NOMO-1 treated with dmso at 0.1 percent for 144 hours (cell line): ENCODE measurements at regions not wholly inside any gene's neighbourhood (a gene's known extent, or its start where the extent isn't known, plus 50 kb on each side); places are given as distances from the start of the nearest gene placed in this dataset.

Experiments
- DNase-seq: peaks from one replicate; lab custom pipeline; 2025; ENCODE audit not compliant: unreplicated experiment; lab: John Stamatoyannopoulos, UW

DNA sequence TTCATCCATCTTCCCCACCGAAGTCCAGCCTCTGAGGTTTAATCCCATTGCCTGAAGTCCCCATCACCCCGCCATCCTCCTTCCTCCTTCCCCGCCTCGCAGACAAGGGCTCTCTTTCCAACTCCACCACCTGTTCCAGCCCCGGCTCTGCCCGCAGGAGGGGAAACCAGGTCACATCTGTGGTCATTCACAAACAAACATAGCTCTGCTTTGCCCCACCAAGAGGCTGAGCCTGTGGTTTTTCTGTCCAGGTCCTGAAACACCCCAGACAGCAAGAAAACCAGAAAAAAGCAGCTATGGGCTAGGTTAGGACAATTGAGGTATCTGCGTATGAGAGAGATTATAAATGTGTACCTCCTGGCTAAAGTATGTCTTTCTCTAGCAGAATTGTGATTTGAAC is 144.7 kb downstream of the GLI2 start:
- no peak for DNase-seq

DNA sequence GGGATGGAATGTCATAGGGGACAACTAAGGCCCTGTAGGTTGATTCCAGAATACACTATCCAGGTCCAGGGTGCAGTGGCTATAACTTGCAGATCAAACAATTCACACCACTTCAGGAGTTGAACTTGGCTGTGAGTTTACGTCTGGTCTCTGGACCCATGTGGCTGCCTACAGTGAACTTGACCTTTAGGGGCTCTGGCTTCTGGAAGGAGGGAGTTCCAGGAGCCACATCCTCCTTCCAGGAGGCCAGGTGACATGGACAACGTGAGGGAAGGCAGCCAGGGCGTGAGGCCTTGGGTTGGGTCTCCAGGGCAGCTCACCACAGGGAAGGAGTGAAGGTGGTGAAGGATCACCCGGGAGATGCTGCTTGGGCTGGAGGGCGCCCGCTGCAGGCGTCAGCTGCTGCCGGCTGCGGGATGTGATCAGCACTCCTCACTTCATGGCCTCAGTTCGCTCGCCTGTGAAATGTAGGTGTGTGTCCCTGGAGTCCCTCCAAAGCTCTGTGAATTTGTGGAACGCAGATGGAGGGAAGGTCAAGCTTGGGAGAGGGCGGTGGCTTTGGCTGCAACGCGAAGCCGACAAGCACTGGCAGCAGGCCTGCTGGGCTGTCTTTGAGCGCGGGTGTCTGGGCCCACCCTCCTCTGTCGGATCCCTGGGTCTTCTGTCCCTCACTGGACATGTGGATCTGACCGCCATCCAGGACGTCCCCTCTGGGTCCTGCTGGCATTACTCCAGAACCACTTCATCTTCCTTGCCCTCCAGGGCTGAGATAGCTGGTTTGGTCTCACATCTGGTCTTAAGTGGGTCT is 146.5 kb downstream of the GLI2 start:
- no peak for DNase-seq

DNA sequence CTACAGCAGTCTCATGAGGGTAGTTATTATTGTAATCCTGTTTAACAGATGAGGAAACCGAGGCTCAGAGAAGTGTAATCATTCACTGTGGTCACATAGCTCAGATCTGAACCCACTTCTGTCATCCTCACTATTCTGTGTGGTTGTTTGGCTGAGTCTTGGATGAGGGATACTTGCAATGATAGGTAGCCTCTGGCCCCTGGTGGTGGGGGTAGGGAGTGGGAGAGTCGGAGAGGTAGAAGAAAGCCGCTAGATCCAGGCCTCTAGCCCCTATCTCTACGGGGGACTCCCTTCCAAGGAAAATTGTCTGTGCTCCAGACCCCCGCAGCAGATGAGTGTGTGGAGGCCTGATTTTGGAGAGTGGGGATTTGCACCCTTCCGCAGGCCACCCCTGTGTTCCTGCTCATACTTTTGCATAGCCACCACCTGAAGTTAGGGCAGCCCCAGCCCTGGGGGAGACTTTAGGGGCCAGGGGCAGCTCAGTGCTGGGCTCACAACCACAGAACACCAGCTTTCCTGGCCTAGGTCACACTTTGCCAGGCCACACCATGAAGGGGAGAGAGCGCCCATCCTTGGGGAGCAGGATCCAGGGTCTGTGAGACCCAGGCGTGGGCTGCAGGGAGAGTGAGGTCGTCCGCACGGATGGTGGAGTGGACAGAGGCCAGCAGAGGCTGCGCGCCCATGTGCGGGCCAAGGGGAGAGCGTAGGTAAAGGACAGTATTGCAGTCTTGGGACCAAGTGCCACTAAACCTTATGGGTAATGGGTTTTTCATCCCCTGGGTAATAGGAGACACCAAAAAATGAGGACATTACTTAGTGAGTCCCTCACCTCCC is 148.2 kb downstream of the GLI2 start:
- no peak for DNase-seq

DNA sequence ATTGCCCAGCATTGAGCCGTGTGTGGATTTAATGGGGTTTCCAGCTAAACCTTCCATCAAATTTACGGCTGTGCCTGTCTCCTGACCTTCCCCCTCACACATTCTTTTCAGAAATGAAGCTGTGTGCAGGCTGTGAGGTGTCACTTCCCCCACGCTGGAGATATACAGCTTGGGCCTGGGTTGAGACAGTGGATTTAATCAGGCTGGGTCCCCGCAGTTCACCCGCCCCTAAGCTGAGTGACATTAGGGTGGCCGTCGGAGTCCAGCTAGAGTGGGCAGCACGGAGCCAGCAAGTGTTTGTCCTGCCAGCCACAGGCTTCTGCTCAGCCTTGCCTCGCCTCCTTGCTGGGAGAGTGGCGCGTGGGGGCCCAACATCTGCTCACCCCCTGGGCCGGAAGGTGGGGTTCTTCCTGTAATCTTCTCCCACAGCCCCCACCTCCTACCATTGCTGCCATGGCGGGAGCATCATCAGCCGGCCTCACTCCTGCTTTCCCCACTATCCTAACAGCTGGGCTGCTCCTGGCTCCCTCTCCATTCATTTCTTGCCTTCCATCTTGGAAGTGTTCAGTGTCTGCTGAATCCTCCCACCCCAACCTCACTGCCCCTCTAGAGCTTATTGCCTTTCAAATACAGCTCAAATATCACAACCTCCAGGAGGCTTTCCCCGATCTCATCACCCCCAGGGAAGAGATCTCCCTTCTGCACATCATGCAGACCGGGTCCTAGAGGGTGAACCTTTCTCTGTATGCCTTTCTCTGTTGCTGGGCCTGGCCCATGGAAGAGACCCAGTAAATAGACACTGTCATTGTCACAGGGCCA is 149.0 kb downstream of the GLI2 start:
- DNase-seq = no peak

DNA sequence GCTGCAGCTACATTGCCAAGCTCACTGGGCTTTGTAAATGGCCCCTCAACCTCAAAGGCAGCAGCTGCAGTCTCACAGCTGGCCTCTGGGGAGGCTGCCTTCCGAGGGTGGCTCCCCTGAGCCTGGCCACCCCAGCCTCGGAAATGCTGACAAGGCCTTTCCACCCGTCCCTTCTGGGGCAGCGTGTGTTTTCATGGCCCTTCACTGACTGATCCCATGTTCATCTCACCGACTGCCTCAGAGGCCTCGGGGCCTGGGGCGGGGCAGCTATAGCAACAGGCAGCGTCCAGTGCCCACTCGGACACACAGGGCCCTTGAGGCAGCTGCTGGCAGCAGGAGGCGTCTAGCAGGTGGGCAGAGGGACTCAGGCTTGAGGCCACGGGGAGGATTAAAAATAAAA is 149.7 kb downstream of the GLI2 start:
- DNase-seq = no peak

DNA sequence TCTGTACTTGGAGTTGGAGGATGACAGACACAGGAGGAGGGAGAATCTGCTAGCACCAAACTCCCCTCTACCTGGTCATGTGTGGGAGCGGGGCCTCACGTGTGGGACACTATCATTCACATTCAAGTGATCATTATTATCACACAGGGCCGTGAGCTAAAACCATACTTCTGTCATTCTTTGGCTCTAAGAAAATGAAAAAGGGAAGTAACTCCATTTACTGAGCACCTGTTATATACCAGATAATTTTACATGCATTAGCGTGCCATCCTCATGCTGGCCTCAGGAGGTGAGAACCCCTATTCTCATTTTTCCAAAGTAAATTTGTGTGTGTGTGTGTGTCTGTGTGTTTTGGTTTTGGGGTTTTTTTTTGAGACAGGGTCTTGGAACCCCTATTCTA is 150.1 kb downstream of the GLI2 start:
- DNase-seq = no peak

DNA sequence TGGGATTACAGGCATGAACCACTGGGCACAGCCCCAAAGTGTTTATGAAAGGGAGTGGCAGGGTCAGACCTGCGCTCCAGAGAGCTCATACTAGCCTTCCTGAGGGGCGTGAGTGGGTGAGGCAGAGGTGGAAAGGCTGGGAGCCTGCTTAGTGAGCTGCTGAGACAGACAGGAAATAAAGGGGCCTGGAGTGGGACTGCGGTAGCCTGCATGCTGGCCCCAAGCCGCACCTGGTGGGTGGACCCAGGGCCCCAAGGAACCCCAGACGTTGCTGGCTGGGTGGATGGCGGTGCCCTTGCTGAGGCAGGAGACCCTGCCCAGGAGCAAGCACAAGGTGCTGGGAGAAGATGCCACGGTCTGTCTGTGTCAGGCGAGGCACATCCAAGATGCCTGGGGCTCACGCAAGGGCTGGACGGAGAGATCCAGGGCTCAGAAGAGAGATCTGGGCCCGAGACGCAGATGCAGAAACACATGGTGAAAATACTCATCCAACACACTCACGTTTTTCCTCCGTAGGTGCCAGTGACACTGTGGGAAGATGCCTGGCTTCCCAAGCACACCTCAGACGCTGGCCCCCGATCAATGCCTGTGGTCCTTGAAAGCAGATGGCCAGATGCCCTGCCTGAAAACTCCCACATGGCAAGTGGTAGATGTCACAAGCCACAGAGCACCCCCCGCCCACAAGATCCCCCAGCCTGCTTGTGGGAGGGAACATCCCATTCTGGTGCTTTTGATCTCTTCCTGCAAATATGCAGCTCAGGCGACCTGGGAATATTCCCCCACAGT is 151.1 kb downstream of the GLI2 start:
- no peak for DNase-seq

DNA sequence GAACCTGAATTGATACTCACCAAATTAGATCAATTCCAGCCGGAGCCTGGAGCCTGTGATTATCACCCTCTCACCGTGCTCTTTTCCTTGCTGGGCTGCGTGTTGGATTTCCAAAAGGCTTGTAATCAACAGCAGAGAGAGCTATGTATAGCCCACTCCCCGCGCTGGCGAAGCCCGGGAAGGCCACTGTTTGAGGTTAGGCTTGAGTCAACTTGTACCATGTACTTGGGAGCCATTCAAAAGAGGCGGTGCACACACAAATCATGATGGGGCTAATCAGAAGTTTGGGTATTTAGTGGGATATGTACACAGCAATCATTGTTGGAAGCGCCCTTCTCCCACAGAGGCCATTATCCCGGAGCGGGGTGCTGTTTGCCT is 151.6 kb downstream of the GLI2 start:
- no peak for DNase-seq

DNA sequence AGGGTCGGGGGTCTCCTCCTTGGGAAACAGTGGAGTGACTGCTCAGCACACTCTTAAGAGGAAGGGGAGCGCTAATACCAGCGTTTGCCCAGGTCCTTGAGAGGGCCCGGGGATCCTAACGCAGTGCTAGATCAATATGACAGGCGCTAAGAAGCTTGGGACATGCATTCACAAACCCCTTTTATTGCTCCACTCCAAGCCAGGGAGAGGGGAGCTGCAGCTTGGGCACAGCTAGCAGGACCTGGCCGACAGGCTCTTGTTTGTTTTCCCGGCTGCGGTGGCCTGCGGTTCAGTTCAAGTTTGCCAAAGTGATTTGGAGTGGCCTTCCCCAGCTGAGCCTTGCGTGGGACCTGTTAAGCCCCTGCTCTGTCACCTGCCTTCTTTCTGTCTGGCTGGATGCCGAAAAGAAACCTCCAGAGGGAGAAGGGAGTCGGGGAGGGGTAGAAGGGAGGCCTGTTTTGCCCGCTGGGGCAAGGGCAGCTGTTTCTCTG is 152.1 kb downstream of the GLI2 start:
- DNase-seq = no peak

DNA sequence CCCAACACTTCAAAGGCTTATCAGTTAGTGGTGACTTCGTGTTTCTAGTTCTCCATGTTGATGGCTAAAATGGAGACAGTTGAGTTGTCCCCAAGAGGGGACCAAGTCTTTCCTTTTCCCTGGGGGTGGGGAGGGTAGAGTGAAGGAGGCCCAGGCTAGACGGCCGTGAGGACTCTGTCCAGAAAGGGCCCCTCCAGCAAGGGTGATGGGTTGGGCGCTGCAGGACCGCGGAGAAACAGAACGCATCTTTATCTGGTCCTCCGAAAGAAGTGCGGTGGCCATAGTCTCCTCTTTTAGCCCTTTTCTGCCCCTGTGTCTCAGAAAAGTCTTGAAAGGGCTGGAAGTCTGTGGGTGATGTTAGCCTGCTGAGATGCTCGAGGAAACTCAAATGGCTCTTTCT is 153.2 kb downstream of the GLI2 start:
- DNase-seq = no peak

DNA sequence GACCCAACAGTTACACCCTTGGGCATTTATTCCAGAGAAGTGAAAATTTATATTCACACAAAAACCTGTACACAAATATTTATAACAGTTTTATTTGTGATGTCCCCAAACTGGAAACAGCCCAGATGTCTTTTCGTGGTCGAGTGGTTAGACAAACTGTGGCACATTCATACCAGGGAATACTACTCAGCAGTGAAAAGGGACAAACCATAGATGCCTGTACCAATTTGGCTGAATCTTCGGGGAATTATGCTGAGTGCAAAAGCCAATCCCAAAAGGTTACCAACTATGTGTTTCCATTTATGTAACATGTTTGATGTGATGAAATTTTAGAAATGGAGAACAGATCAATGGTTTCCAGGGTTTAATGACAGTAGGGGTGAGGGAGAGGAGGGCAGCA is 154.3 kb downstream of the GLI2 start:
- no peak for DNase-seq

DNA sequence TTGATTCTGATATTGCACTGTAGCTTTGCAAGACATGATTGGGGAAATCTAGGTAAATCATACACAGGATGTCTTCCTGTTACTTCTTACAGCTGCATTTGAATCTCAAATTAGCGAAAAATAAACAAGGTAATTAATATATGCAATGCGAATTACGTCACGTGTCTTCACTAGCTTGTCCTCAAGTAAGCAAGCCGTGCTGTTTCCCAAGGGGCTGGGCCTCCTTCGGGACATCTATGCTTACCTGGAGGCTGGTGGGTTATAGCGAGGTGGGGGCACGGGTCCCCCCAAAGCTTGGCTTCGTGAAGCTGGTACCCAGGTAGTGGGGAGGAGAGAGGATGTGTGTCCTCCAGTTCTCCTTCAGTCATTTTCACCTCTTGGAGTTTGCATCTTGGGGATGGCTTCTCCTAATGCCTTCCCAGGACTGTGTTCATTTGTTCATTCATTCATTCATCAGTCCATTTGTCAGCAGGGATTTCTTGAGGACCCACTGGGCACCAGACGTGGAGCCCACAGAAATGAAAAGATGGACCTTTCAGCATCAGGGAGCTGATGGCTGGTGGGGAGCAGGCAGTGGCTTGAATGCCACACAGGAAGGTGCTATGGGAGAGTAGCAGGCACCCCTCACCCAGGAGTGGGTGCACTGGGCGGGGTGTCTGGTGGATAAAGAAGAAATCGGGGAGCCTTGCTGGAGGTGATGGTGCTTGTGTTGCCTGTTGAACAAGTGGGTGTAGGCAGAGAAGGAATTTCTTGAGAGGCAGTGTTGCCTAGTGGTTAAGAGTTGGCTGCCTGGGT is 155.1 kb downstream of the GLI2 start:
- no peak for DNase-seq

DNA sequence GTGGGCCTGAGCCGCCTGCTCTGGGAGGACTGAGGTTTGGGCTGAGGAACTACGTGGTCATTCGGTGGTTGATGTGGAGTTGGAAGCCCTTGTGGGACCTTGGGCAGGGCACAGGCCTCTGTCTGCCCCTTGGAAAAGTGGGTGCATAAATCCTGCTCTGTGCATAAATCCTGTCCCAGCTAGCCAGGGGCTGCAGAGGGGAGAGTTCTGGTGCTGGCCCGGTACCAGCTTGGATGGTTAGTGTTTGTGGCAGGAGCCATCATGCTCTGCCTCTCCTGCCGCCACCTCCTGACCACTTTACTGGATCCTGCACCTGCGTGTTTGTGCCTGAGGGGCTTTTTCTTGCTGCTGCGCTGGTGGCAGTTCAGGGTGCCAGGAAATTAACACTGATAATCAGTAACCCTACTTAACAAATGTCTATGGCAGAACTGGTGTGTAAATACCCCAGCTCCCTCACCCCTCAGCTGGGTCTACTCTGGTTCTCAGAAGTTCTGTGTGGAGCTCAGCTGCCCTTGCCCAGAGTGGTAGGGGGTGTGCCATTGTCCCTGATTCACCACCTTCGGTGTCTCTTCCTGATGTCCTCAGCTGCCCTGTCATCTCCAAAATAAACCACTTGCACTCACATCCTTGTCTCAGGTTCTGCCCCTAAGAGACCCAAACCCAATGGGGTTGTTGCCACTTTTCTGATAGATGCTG is 156.8 kb downstream of the GLI2 start:
- DNase-seq = no peak

DNA sequence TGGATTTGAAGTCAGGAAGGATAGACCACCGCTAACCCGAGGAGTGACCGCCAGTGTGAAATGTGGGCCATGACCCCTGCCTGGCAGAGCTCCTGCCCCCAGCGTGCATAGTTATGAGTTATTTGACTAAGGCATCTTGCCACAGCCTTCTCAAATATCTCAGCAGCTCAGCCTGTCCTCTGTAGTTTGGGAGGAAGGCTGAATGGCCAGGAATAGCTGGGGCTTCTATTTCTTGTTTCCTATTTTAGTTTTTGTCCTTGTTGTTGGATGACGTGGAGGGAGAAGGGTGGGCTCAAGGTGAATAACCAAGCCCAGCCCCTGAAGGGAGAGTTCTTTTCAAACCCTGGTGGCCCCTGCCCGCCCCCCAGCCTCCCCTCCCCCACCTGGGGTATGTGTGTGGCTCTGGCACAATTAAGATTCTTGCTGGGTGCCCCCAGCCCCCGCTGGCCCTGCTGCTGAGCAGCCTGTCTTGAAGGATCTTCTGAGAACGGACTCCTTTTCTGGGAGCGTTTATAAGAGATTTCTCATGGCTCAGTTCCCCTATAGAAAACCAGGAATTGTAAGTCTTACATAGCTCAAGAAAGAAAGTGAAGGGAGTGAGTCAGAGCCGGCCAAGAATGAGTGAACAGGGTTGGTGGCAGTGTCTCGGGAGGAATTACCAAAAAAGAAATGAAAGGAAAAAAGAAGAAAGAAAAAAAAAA is 157.4 kb downstream of the GLI2 start:
- DNase-seq = no peak

DNA sequence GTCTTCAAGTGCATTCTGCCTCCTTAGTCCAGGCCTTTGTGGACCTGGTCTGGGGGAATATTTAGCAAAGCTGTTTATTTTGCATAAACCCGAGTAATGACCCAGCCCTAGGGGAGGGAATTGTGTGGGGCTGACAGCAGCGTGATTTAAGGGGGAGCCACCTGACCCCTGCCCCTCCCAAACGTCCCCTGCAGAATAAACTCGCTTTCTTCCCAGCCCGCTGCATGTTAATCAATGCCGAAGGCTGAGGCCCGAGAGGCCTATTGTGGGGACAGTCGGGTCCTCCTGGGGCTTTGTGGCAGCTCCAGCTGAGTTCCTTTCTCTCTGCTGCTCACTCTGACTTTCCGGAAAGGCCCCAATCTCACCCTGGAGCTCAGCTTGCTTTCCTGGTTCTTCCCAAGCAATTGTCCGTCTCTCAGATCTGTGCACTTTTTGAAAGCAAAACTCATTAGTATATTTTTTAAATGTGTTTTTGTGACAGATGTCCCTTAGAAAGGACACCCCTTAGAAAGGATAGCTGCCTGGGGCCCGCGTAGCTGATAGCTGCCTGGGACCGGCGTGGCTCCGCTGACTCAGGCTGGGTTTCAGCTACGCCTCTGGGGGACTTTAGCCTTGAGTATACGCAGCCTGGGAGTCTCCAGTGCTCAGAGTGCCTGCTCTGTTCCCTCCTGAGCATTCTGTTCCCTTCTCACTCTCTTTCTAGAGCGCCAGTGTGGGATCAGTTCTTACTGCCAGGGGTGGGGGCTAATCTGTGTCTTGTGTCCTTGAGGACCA is 158.3 kb downstream of the GLI2 start:
- DNase-seq = no peak

DNA sequence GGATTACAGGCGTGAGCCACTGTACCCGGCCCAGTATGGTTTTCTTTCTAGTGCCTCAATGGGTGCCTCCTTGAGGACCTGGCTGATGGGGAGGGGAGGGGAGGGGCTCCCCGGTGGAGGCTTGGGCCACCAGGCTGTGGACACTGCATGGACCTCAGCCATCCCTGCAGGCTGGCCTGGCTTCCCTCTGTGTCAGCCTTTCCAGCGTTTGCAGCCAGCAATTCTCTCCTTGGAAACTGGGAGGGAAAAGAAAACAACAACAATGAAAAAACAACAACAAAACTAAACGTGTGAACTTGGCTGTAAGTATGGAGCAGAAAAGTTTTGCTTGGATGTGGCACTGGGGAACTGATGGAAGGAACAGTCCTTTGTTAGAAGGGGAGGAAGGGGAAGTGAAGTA is 159.3 kb downstream of the GLI2 start:
- DNase-seq = no peak

DNA sequence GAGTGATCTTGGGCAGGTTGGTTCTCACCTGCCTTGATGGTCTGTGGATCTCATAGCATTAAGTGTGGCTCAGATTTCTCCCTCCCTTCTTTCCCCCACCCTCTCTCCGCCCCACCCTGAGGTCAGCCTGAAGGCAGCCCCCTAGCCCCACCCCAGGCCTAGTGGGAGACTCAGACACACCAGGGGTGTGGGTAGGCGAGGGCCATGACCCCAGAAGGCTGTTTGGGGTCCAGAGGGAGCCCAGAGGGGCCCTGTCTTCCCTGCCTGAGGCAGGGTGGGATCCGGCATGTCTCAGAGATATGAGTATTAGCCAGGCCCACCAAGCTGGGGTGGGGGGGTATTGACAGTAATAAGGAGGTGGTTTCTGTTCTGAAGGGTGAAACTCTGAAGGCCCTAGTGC is 160.5 kb downstream of the GLI2 start:
- DNase-seq = no peak

DNA sequence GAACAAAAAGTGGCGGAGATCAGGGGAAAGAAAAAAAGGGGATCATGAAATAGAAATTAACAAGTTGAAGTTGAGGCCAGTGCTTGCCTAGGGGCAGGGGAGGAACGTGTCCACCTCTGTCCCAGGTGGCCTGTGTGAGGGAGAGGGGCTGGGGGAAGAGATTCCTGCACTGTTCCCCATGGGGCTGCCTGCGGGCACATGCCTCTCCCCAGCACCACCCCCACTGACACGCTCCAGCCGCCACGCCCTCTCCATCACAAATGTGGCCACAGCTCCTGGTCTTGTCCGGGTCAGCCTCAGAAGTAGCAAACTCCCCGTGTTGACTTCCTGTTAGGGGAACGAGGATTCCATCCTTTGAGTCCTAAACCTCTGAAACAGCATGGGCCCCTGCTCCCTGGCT is 161.2 kb downstream of the GLI2 start:
- DNase-seq = no peak
